K562 (cell line): ENCODE measurements at regions not wholly inside any gene's neighbourhood (a gene's known extent, or its start where the extent isn't known, plus 50 kb on each side); places are given as distances from the start of the nearest gene placed in this dataset.

Experiments
- ARID3B ChIP-seq: fragments of 250-450 bp; sonication (Bioruptor Pico); IDR thresholded peaks from 2 replicates; pipeline ENCODE4 v1.4.0; 2020; ENCODE audit warnings: borderline replicate concordance
- CREBBP ChIP-seq: IDR thresholded peaks from one replicate; pipeline ENCODE4 v1.6.1; 2012; ENCODE audit warnings: low read depth, mild to moderate bottlenecking, control low read depth, inconsistent platforms, low read length
- HNRNPK ChIP-seq: fragments of 200-400 bp; formaldehyde crosslinking; IDR thresholded peaks from one replicate; pipeline ENCODE4 v1.6.1; 2018; ENCODE audit warnings: mild to moderate bottlenecking, low read depth, low read length; ENCODE audit not compliant: poor library complexity, severe bottlenecking
- ILF3 ChIP-seq: fragments of 450-650 bp; IDR thresholded peaks from 2 replicates; pipeline ENCODE4 v1.6.1; 2018; ENCODE audit warnings: antibody characterized with exemption, mild to moderate bottlenecking, moderate library complexity, borderline replicate concordance
- PTBP1 ChIP-seq: fragments of 200-400 bp; formaldehyde crosslinking; IDR thresholded peaks from 2 replicates; pipeline ENCODE4 v1.6.1; 2017; ENCODE audit warnings: low read depth, low read length
- RAD21 ChIP-seq, 2 experiments: fragments of 250-450 bp in 1 of 2; fragments of 450-650 bp in 1 of 2; sonication (Bioruptor Pico) in 1 of 2; formaldehyde crosslinking in 1 of 2; IDR thresholded peaks in 1 of 2; conservative IDR thresholded peaks in 1 of 2; 2 replicates each; pipeline versions ENCODE4 v1.4.0 to v1.8.0; 2020 to 2022; ENCODE audit warnings: mild to moderate bottlenecking in 2 of 2, moderate library complexity in 1 of 2
- RFX7 ChIP-seq: fragments of 250-450 bp; sonication (Bioruptor Pico); IDR thresholded peaks from 2 replicates; pipeline ENCODE4 v1.5.1; 2021; ENCODE audit warnings: mild to moderate bottlenecking
- RNF219 ChIP-seq: fragments of 250-450 bp; sonication (Bioruptor Pico); IDR thresholded peaks from 2 replicates; pipeline ENCODE4 v1.5.0; 2022; ENCODE audit warnings: mild to moderate bottlenecking
- USF2 ChIP-seq: sonication (generic); formaldehyde crosslinking; IDR thresholded peaks from 2 replicates; pipeline ENCODE4 v1.5.0; 2020; ENCODE audit warnings: missing genetic modification reagents
- ZNF277 ChIP-seq: fragments of 250-450 bp; sonication (Bioruptor Pico); IDR thresholded peaks from 2 replicates; pipeline ENCODE4 v1.8.0; 2022; ENCODE audit warnings: inconsistent platforms, mild to moderate bottlenecking, moderate library complexity, borderline replicate concordance
- ZNF707 ChIP-seq: fragments of 250-450 bp; sonication (Bioruptor Pico); conservative IDR thresholded peaks from 2 replicates; pipeline ENCODE4 v1.8.0; 2022; ENCODE audit warnings: inconsistent platforms, mild to moderate bottlenecking, moderate library complexity

GRCh38 chr2:40723194-40723593 lies 271.3 kb upstream of the SLC8A1 start (continued):
- no peak for TF ChIP-seq ZNF277 (CRISPR knock-in tag)
- no peak for TF ChIP-seq ILF3
- TF ChIP-seq RNF219 (CRISPR knock-in tag), result no peak
- no peak for TF ChIP-seq HNRNPK
- TF ChIP-seq PTBP1, result no peak
- no peak for TF ChIP-seq RAD21 (CRISPR knock-in tag; conservative IDR thresholded peaks at IDR 0.05 in 1 of 2, IDR thresholded peaks at IDR 0.05 in 1 of 2)
- no peak for TF ChIP-seq ARID3B (CRISPR knock-in tag)
- TF ChIP-seq USF2, result no peak
- no peak for TF ChIP-seq CREBBP
- no peak for TF ChIP-seq RFX7 (CRISPR knock-in tag)
- TF ChIP-seq ZNF707 (CRISPR knock-in tag), result no peak
